SK-N-SH treated with all-trans-retinoic acid at 6 μM for 48 hours (cell line): ENCODE measurements at regions not wholly inside any gene's neighbourhood (a gene's known extent, or its start where the extent isn't known, plus 50 kb on each side); places are given as distances from the start of the nearest gene placed in this dataset.

Source experiments
- ATAC-seq: fragments of 200-7000 bp; cut with Tn5 transposase; 3 replicates; pipeline ENCODE4 v1.9.1; 2020; ENCODE audit warnings: mild to moderate bottlenecking, moderate library complexity
- ARNTL ChIP-seq: fragments of 450-650 bp; formaldehyde crosslinking; IDR thresholded peaks from 2 replicates; pipeline ENCODE4 v1.5.0; 2020; ENCODE audit warnings: low read depth, mild to moderate bottlenecking, moderate library complexity, borderline replicate concordance
- BACH2 ChIP-seq: fragments of 250-450 bp; sonication (Bioruptor Pico); IDR thresholded peaks from 2 replicates; pipeline ENCODE4 v1.9.0; 2021; ENCODE audit warnings: mild to moderate bottlenecking, borderline replicate concordance
- CSDC2 ChIP-seq: fragments of 250-450 bp; sonication (Bioruptor Pico); IDR thresholded peaks from 2 replicates; pipeline ENCODE4 v1.5.0; 2020; ENCODE audit warnings: mild to moderate bottlenecking, moderate library complexity
- GLIS3 ChIP-seq: fragments of 250-450 bp; sonication (Bioruptor Pico); IDR thresholded peaks from 2 replicates; pipeline ENCODE4 v1.5.0; 2020; ENCODE audit warnings: mild to moderate bottlenecking, moderate library complexity
- ISL1 ChIP-seq: fragments of 250-450 bp; sonication (Bioruptor Pico); IDR thresholded peaks from 2 replicates; pipeline ENCODE4 v2.1.2; 2022; ENCODE audit warnings: mild to moderate bottlenecking, moderate library complexity
- OSR1 ChIP-seq: fragments of 250-450 bp; sonication (Bioruptor Pico); IDR thresholded peaks from 2 replicates; pipeline ENCODE4 v1.8.0; 2022; ENCODE audit warnings: moderate library complexity, mild to moderate bottlenecking, inconsistent platforms
- POU6F1 ChIP-seq: fragments of 250-450 bp; sonication (Bioruptor Pico); IDR thresholded peaks from 2 replicates; pipeline ENCODE4 v1.8.0; 2021; ENCODE audit warnings: low read depth, mild to moderate bottlenecking, moderate library complexity, borderline replicate concordance
- PPARA ChIP-seq: fragments of 250-450 bp; sonication (Bioruptor Pico); IDR thresholded peaks from 2 replicates; pipeline ENCODE4 v1.5.0; 2020; ENCODE audit warnings: mild to moderate bottlenecking, borderline replicate concordance
- RARB ChIP-seq: fragments of 250-450 bp; sonication (Bioruptor Pico); IDR thresholded peaks from 2 replicates; pipeline ENCODE4 v1.8.0; 2021; ENCODE audit warnings: mild to moderate bottlenecking, moderate library complexity
- SNAI2 ChIP-seq: fragments of 250-450 bp; sonication (Bioruptor Pico); IDR thresholded peaks from 2 replicates; pipeline ENCODE4 v1.5.0; 2020; ENCODE audit warnings: mild to moderate bottlenecking, moderate library complexity
- TCF4 ChIP-seq: fragments of 250-450 bp; sonication (Bioruptor Pico); IDR thresholded peaks from 2 replicates; pipeline ENCODE4 v1.8.0; 2021; ENCODE audit warnings: mild to moderate bottlenecking, moderate library complexity, borderline replicate concordance
- TOX ChIP-seq: fragments of 250-450 bp; sonication (Bioruptor Pico); IDR thresholded peaks from 2 replicates; pipeline ENCODE4 v1.8.0; 2021; ENCODE audit warnings: mild to moderate bottlenecking, moderate library complexity, borderline replicate concordance
- ZC3H10 ChIP-seq: fragments of 250-450 bp; sonication (Bioruptor Pico); IDR thresholded peaks from 2 replicates; pipeline ENCODE4 v1.5.1; 2021; ENCODE audit warnings: mild to moderate bottlenecking, moderate library complexity
- ZFP30 ChIP-seq: fragments of 450-650 bp; formaldehyde crosslinking; IDR thresholded peaks from 2 replicates; pipeline ENCODE4 v1.5.0; 2022; ENCODE audit warnings: mild to moderate bottlenecking, moderate library complexity
- ZNF565 ChIP-seq: fragments of 450-650 bp; formaldehyde crosslinking; conservative IDR thresholded peaks from 2 replicates; pipeline ENCODE4 v1.5.0; 2020; ENCODE audit warnings: low read depth, mild to moderate bottlenecking, moderate library complexity
- ZNF70 ChIP-seq: fragments of 450-650 bp; formaldehyde crosslinking; IDR thresholded peaks from 2 replicates; pipeline ENCODE4 v1.5.0; 2020; ENCODE audit warnings: mild to moderate bottlenecking, moderate library complexity
- ZNF8 ChIP-seq: fragments of 450-650 bp; formaldehyde crosslinking; IDR thresholded peaks from 2 replicates; pipeline ENCODE4 v1.5.0; 2020; ENCODE audit warnings: mild to moderate bottlenecking, moderate library complexity
- TF ChIP-seq, protein P1 (sequence below): fragments of 250-450 bp; sonication (Bioruptor Pico); IDR thresholded peaks from 2 replicates; pipeline ENCODE4 v1.5.1; 2021; ENCODE audit warnings: mild to moderate bottlenecking, moderate library complexity
- TF ChIP-seq, protein P2 (sequence below): fragments of 250-450 bp; sonication (Bioruptor Pico); IDR thresholded peaks from 2 replicates; pipeline ENCODE4 v1.8.0; 2020; ENCODE audit warnings: mild to moderate bottlenecking, moderate library complexity, borderline replicate concordance

DNA sequence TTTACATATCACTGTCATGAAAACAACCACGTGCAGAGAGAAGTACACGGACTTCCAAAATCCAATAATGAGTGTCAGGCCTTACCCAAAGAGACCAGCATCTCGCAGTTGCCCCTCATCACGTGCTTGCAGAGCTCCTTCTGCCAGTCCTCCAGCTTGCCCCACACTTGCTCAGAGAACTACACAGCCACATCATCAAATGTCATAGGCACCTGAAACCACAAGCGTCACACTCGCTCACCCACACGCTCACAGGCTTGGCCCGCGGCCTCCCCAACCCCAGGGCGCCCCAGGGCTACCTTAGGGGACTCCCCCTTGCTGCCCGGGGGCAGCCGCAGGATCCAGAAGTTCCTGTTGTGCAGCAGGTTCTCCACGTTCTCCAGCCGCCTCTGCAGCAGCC is 123.4 kb upstream of the ZNF746 start (continued):
- TF ChIP-seq, protein P1, sequence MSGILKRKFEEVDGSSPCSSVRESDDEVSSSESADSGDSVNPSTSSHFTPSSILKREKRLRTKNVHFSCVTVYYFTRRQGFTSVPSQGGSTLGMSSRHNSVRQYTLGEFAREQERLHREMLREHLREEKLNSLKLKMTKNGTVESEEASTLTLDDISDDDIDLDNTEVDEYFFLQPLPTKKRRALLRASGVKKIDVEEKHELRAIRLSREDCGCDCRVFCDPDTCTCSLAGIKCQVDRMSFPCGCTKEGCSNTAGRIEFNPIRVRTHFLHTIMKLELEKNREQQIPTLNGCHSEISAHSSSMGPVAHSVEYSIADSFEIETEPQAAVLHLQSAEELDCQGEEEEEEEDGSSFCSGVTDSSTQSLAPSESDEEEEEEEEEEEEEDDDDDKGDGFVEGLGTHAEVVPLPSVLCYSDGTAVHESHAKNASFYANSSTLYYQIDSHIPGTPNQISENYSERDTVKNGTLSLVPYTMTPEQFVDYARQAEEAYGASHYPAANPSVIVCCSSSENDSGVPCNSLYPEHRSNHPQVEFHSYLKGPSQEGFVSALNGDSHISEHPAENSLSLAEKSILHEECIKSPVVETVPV, result no peak
- TF ChIP-seq PPARA (CRISPR knock-in tag) (no peak), TOX (CRISPR knock-in tag) (no peak), ZC3H10 (CRISPR knock-in tag) (no peak), CSDC2 (CRISPR knock-in tag) (no peak), POU6F1 (CRISPR knock-in tag) (no peak), BACH2 (CRISPR knock-in tag) (no peak), ZNF8 (no peak), ISL1 (CRISPR knock-in tag) (no peak)

DNA sequence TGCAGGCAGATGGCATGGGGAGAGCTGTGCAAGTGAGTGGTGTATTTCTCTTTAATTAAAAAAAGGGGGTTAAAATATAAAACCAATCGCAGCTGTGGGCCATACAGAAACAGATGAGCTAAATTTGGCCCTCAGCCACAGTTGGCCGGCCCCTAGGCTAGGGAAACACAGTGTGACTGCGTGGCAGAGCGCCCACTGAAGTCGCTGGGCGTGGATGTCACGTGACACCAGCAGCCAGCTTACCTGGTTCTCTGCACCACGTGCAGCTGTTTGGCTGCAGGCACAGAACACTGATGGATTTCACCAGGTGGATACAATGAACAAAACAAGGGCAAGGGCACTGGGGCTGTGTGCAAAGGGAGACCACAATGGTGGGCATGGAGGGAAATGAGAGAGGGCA is 119.3 kb upstream of the ZNF746 start:
- no peak for ATAC-seq

GRCh38 chr7:149615690-149616270 is 118.2 kb upstream of the ZNF746 start:
- ATAC-seq, result peak; percentile 69
- TF ChIP-seq OSR1 (CRISPR knock-in tag), result no peak
- no peak for TF ChIP-seq ZFP30 (CRISPR knock-in tag)
- no peak for TF ChIP-seq BACH2 (CRISPR knock-in tag)
- TF ChIP-seq ZC3H10 (CRISPR knock-in tag), result no peak
- TF ChIP-seq SNAI2, result no peak
- TF ChIP-seq, all 23 proteins: peak for 0

More for the DNA sequence above, 119.3 kb upstream of the ZNF746 start:
- TF ChIP-seq, protein P1, result no peak
- no peak for TF ChIP-seq POU6F1 (CRISPR knock-in tag)
- TF ChIP-seq ARNTL (CRISPR knock-in tag), result no peak
- no peak for TF ChIP-seq TOX (CRISPR knock-in tag)
- no peak for TF ChIP-seq GLIS3 (CRISPR knock-in tag)
- no peak for TF ChIP-seq ZNF70 (CRISPR knock-in tag)
- no peak for TF ChIP-seq RARB (CRISPR knock-in tag)
- no peak for TF ChIP-seq BACH2 (CRISPR knock-in tag)
- TF ChIP-seq, all 23 proteins: peak for 0

GRCh38 chr7:149610441-149611011 is 112.9 kb upstream of the ZNF746 start:
- no peak for TF ChIP-seq TOX (CRISPR knock-in tag)
- no peak for TF ChIP-seq ZFP30 (CRISPR knock-in tag)
- no peak for TF ChIP-seq POU6F1 (CRISPR knock-in tag)
- no peak for TF ChIP-seq TCF4 (CRISPR knock-in tag)
- no peak for TF ChIP-seq ZNF565 (CRISPR knock-in tag)
- no peak for TF ChIP-seq PPARA (CRISPR knock-in tag)
- TF ChIP-seq RARB (CRISPR knock-in tag), result no peak
- TF ChIP-seq OSR1 (CRISPR knock-in tag), result no peak
- no peak for TF ChIP-seq ISL1 (CRISPR knock-in tag)
- TF ChIP-seq, protein P1, result no peak
- TF ChIP-seq CSDC2 (CRISPR knock-in tag), result no peak
- TF ChIP-seq ZC3H10 (CRISPR knock-in tag), result no peak
- TF ChIP-seq BACH2 (CRISPR knock-in tag), result no peak
- TF ChIP-seq, protein P2, sequence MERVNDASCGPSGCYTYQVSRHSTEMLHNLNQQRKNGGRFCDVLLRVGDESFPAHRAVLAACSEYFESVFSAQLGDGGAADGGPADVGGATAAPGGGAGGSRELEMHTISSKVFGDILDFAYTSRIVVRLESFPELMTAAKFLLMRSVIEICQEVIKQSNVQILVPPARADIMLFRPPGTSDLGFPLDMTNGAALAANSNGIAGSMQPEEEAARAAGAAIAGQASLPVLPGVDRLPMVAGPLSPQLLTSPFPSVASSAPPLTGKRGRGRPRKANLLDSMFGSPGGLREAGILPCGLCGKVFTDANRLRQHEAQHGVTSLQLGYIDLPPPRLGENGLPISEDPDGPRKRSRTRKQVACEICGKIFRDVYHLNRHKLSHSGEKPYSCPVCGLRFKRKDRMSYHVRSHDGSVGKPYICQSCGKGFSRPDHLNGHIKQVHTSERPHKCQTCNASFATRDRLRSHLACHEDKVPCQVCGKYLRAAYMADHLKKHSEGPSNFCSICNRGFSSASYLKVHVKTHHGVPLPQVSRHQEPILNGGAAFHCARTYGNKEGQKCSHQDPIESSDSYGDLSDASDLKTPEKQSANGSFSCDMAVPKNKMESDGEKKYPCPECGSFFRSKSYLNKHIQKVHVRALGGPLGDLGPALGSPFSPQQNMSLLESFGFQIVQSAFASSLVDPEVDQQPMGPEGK (CRISPR knock-in tag), result no peak
- TF ChIP-seq ZNF8, result no peak
- no peak for ATAC-seq
